AG04450 (cell line): ENCODE measurements at regions not wholly inside any gene's neighbourhood (a gene's known extent, or its start where the extent isn't known, plus 50 kb on each side); places are given as distances from the start of the nearest gene placed in this dataset.

Source experiments
- CTCF ChIA-PET: fragments of 300-600, 350-600 bp; formaldehyde crosslinking; extraction: SDS; loops from one replicate; lab custom pipeline; 2022; ENCODE audit warnings: antibody characterized with exemption, inconsistent platforms; lab: Charles Lee
- POLR2A ChIA-PET: fragments of 350-600 bp; formaldehyde crosslinking; extraction: SDS; loops from one replicate; lab custom pipeline; 2021; ENCODE audit warnings: antibody characterized with exemption, inconsistent platforms; lab: Yijun Ruan, JAX
- DNase-seq: peaks from one replicate; pipeline ENCODE4 v3.0.0-alpha.2; 2011; ENCODE audit warnings: low read depth, low spot score
- H3K27ac ChIP-seq: one replicate; pipeline ENCODE4 v1.5.1; 2012; ENCODE audit warnings: low read depth, low read length, control low read depth
- H3K27me3 ChIP-seq: one replicate; pipeline ENCODE4 v1.6.0; 2012; ENCODE audit warnings: low read length; ENCODE audit not compliant: control insufficient read depth, insufficient read depth
- H3K4me3 ChIP-seq: 2 replicates; pipeline ENCODE4 v1.5.1; 2011; ENCODE audit warnings: mild to moderate bottlenecking, low read depth, low read length, control low read depth
- H3K9me3 ChIP-seq: 2 replicates; pipeline ENCODE4 v1.5.1; 2012; ENCODE audit warnings: low read length; ENCODE audit not compliant: control insufficient read depth, insufficient read depth
- TF ChIP-seq, protein P1 (sequence below): IDR thresholded peaks from 2 replicates; pipeline ENCODE4 v1.5.1; 2011; ENCODE audit warnings: low read depth, low read length, control low read depth, inconsistent platforms

DNA sequence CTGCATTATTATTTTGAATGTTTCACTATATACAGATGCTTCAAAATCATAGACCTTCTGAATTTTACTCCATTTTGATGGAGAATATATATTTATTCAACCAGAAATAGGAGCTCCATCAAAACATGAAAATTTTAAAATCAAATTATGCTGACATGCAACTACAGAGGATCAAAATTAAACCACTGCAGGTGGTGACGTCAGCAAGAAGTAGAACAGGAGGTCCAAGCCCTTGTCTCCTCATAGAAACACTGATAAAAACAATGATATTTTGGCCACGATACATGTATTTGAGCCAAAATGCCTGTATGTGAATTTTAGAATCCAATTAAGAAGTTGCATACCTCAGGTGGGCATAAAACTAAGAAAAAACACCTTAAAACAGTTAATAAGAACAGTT, 236.6 kb upstream of the FBXL7 start:
- ChIA-PET POLR2A (no interaction called here), CTCF (no interaction called here)
- DNase-seq = no peak
- no peak overlapping the region for H3K27ac ChIP-seq
- no peaks in the 10 kb centered on the region for H3K9me3 ChIP-seq
- TF ChIP-seq, protein P1, sequence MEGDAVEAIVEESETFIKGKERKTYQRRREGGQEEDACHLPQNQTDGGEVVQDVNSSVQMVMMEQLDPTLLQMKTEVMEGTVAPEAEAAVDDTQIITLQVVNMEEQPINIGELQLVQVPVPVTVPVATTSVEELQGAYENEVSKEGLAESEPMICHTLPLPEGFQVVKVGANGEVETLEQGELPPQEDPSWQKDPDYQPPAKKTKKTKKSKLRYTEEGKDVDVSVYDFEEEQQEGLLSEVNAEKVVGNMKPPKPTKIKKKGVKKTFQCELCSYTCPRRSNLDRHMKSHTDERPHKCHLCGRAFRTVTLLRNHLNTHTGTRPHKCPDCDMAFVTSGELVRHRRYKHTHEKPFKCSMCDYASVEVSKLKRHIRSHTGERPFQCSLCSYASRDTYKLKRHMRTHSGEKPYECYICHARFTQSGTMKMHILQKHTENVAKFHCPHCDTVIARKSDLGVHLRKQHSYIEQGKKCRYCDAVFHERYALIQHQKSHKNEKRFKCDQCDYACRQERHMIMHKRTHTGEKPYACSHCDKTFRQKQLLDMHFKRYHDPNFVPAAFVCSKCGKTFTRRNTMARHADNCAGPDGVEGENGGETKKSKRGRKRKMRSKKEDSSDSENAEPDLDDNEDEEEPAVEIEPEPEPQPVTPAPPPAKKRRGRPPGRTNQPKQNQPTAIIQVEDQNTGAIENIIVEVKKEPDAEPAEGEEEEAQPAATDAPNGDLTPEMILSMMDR = no peak
- H3K27me3 ChIP-seq = no peaks in the 10 kb centered on the region
- H3K4me3 ChIP-seq = no peak overlapping the region

GRCh38 chr5:15261269-15261995, 238.5 kb upstream of the FBXL7 start:
- TF ChIP-seq, protein P1 = no peak
- no peaks in the 10 kb centered on the region for H3K27me3 ChIP-seq
- no peaks in the 10 kb centered on the region for H3K9me3 ChIP-seq
- CTCF ChIA-PET = no interaction called here
- H3K27ac ChIP-seq = no peak overlapping the region
- POLR2A ChIA-PET = no interaction called here
- no peak overlapping the region for H3K4me3 ChIP-seq
- DNase-seq = no peak

GRCh38 chr5:15260356-15261268, 239.4 kb upstream of the FBXL7 start:
- H3K27me3 ChIP-seq = no peaks in the 10 kb centered on the region
- TF ChIP-seq, protein P1 = no peak
- H3K27ac ChIP-seq = no peak overlapping the region
- POLR2A ChIA-PET = no interaction called here
- no peak for DNase-seq
- no peaks in the 10 kb centered on the region for H3K9me3 ChIP-seq
- H3K4me3 ChIP-seq = no peak overlapping the region
- CTCF ChIA-PET = no interaction called here

DNA sequence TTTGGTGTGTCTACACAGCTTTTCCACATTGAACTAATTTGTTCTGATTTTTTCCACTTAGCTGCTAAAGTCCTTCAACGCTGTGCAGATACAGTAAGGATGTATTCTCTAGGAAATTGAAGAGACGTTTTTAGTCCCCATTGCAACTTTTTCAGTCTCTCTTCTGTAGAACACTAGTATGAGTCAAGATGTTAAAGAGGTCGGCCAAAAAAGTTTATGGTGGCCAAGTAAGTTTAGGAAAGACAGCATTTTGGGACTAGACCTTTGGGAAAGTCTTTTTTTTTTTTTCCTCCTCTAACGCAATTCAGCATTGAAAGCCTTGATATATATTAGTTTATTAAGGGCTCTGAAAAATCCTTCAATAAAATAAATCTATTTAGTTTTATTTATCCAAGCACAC, 243.5 kb upstream of the FBXL7 start:
- ChIA-PET POLR2A (no interaction called here), CTCF (interaction anchor here (0.7 kb wide), 1 partner anchor 808 kb away, joined by 3 read pairs; no protein-coding TSS in a partner anchor)
- DNase-seq = no peak
- TF ChIP-seq, protein P1 = no peak
- Histone ChIP-seq H3K27ac (no peak overlapping the region), H3K4me3 (no peak overlapping the region), H3K9me3 (no peaks in the 10 kb centered on the region), H3K27me3 (no peaks in the 10 kb centered on the region)

DNA sequence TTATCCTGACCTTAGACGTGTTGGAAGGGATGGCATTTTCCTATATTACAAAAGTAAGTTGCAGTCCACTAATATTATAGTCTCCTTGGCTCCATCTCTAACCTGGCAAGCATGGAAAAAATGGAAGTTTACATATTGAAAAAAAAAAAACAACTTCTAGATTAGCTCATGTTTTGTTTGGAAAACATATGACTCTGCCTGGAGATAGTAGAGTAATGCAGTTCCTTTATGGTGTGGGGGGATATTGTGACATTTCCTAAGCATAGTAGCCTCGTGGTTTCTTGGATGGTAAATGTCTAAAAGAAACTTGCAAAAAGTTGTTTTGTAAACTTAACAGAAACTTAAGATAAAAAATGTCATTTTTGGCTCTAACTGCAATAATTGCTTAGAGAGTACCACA, 244.4 kb upstream of the FBXL7 start:
- POLR2A ChIA-PET = no interaction called here

More for the DNA sequence above, 244.4 kb upstream of the FBXL7 start:
- DNase-seq = no peak
- Histone ChIP-seq H3K27ac (no peak overlapping the region), H3K27me3 (no peaks in the 10 kb centered on the region), H3K4me3 (no peak overlapping the region), H3K9me3 (no peaks in the 10 kb centered on the region)
- TF ChIP-seq, protein P1 = no peak
- CTCF ChIA-PET = interaction anchor here (0.7 kb wide), 1 partner anchor 72 kb away, joined by 6 read pairs; no protein-coding TSS in a partner anchor
